ENCODE measurements at regions not wholly inside any gene's neighbourhood (a gene's known extent, or its start where the extent isn't known, plus 50 kb on each side); places are given as distances from the start of the nearest gene placed in this dataset.

- DNase-seq (ENCODE audit: low spot score) (no peak), ATAC-seq (ENCODE audit: low FRiP score) (no peak)
- TF ChIP-seq, protein P1, sequence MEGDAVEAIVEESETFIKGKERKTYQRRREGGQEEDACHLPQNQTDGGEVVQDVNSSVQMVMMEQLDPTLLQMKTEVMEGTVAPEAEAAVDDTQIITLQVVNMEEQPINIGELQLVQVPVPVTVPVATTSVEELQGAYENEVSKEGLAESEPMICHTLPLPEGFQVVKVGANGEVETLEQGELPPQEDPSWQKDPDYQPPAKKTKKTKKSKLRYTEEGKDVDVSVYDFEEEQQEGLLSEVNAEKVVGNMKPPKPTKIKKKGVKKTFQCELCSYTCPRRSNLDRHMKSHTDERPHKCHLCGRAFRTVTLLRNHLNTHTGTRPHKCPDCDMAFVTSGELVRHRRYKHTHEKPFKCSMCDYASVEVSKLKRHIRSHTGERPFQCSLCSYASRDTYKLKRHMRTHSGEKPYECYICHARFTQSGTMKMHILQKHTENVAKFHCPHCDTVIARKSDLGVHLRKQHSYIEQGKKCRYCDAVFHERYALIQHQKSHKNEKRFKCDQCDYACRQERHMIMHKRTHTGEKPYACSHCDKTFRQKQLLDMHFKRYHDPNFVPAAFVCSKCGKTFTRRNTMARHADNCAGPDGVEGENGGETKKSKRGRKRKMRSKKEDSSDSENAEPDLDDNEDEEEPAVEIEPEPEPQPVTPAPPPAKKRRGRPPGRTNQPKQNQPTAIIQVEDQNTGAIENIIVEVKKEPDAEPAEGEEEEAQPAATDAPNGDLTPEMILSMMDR (IDR thresholded peaks at IDR 0.05): no peak
Measured at GRCh38 chr6:81694855-81695254, 57.6 kb downstream of the TENT5A start.

- TF ChIP-seq, protein P1 (IDR thresholded peaks at IDR 0.05): no peak
- DNase-seq (ENCODE audit: low spot score) (no peak), ATAC-seq (ENCODE audit: low FRiP score) (no peak)
Measured at GRCh38 chr6:81694207-81694606, 58.3 kb downstream of the TENT5A start.

DNA sequence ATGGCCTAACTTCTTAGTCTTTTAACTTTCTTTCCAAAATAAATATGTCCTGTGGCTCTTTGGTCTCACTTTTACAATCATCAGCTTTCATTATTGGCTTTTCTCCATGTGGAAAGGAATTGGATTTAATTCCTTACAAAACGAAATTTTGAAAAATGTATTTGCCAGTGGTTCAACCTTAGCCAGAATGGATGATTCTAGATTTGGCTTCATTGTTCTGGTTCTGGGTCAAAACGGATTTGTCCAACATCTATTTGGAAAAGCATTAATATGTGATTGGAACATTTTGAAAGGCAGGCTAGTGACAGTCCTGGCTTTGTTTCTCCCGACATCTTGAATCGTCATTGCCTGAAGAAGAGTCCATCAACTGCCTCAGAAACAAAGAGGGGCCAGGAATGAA is 59.2 kb downstream of the TENT5A start:
- DNase-seq (ENCODE audit: low spot score): no peak
- TF ChIP-seq, protein P1 (IDR thresholded peaks at IDR 0.05): no peak
- no peak for ATAC-seq (ENCODE audit: low FRiP score)

GRCh38 chr6:81690073-81690472 is 62.4 kb downstream of the TENT5A start:
- DNase-seq (ENCODE audit: low spot score) (no peak), ATAC-seq (ENCODE audit: low FRiP score) (no peak)
- TF ChIP-seq, protein P1 (IDR thresholded peaks at IDR 0.05): no peak

- ATAC-seq (ENCODE audit: low FRiP score) (no peak), DNase-seq (ENCODE audit: low spot score) (no peak)
- TF ChIP-seq, protein P1 (IDR thresholded peaks at IDR 0.05): no peak
Measured at GRCh38 chr6:81689580-81689979, 62.9 kb downstream of the TENT5A start.

- DNase-seq (ENCODE audit: low spot score) (no peak), ATAC-seq (ENCODE audit: low FRiP score) (no peak)
- TF ChIP-seq, protein P1 (IDR thresholded peaks at IDR 0.05): no peak
Measured at GRCh38 chr6:81683912-81684311, 68.6 kb downstream of the TENT5A start.

DNA sequence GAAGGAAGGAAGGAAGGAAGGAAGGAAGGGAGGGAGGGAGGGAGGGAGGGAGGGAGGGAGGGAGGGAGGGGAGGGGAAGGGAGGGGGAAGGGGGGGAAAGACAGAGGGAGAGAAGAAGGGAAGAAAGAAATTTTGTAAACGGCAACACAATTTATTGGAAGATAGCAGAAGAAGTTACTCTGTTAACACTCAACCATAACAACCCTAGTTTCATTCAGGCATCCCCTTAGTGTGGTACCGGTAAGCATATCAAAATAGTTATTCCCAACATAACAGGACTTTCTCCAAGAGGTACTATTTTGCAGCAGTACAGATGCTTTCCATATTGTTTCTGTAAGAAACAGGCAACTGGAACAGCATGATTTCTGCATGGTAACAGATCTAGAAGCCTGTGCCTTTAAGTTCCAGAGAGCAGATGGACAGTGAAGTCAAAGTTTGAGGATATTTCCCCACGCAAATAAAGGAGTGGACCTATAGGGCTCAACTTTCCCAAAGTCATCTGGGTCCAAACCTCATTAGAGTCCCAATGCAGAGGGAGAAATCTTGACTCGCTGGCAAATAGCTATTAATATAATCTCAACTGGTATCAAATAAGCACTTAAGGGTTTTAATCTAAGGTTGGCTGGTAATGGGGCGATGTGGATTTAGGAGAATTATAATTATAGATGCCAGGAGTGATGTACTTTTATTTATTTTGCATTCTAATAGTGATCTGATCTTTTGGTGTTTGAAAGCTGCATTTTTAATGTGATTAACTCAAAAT is 69.4 kb downstream of the TENT5A start:
- DNase-seq (ENCODE audit: low spot score) (no peak), ATAC-seq (ENCODE audit: low FRiP score) (no peak)
- TF ChIP-seq, protein P1 (IDR thresholded peaks at IDR 0.05): no peak
